Skeletal muscle satellite cell (primary cell): ENCODE measurements at regions not wholly inside any gene's neighbourhood (a gene's known extent, or its start where the extent isn't known, plus 50 kb on each side); places are given as distances from the start of the nearest gene placed in this dataset.

Source experiments
- H3K27me3 ChIP-seq: 2 replicates; pipeline ENCODE4 v1.7.0; 2013; ENCODE audit warnings: low read length; ENCODE audit not compliant: control insufficient read depth, insufficient read depth
- H3K36me3 ChIP-seq: 2 replicates; pipeline ENCODE4 v1.7.0; 2013; ENCODE audit warnings: mild to moderate bottlenecking, control low read depth, low read length; ENCODE audit not compliant: insufficient read depth
- H3K4me1 ChIP-seq: 2 replicates; pipeline ENCODE4 v1.7.0; 2013; ENCODE audit warnings: low read length; ENCODE audit not compliant: control insufficient read depth, insufficient read depth
- H3K4me2 ChIP-seq: 2 replicates; pipeline ENCODE4 v1.7.0; 2013; ENCODE audit warnings: mild to moderate bottlenecking, low read length
- H3K4me3 ChIP-seq: 2 replicates; pipeline ENCODE4 v1.7.0; 2013; ENCODE audit warnings: low read length
- H3K9ac ChIP-seq: 2 replicates; pipeline ENCODE4 v1.7.0; 2013; ENCODE audit warnings: mild to moderate bottlenecking, low read depth, low read length, moderate library complexity
- H3K9me3 ChIP-seq: replicated peaks from 2 replicates; pipeline ENCODE4 v1.7.0; 2013; ENCODE audit warnings: mild to moderate bottlenecking, control low read depth, low read length

GRCh38 chr1:82400521-82400920, 599.8 kb downstream of the ADGRL2 start:
- Histone ChIP-seq H3K27me3 (no peaks in the 10 kb centered on the region), H3K9me3 (no peaks in the 10 kb centered on the region), H3K4me2 (no peak overlapping the region), H3K36me3 (no peaks in the 10 kb centered on the region), H3K4me3 (no peak overlapping the region), H3K9ac (no peak overlapping the region), H3K4me1 (no peaks in the 10 kb centered on the region)

GRCh38 chr1:82399093-82399492, 598.4 kb downstream of the ADGRL2 start:
- Histone ChIP-seq H3K27me3 (no peaks in the 10 kb centered on the region), H3K9me3 (no peaks in the 10 kb centered on the region), H3K4me3 (no peak overlapping the region), H3K4me2 (no peak overlapping the region), H3K4me1 (no peaks in the 10 kb centered on the region), H3K9ac (no peak overlapping the region), H3K36me3 (no peaks in the 10 kb centered on the region)

- Histone ChIP-seq H3K4me3 (no peak overlapping the region), H3K4me1 (no peaks in the 10 kb centered on the region), H3K9me3 (no peaks in the 10 kb centered on the region), H3K27me3 (no peaks in the 10 kb centered on the region), H3K9ac (no peak overlapping the region), H3K36me3 (no peaks in the 10 kb centered on the region), H3K4me2 (no peak overlapping the region)
Observed at GRCh38 chr1:82398357-82398756, 597.6 kb downstream of the ADGRL2 start.

- Histone ChIP-seq H3K9me3 (no peaks in the 10 kb centered on the region), H3K36me3 (no peaks in the 10 kb centered on the region), H3K4me2 (no peak overlapping the region), H3K27me3 (no peaks in the 10 kb centered on the region), H3K9ac (no peak overlapping the region), H3K4me1 (no peaks in the 10 kb centered on the region), H3K4me3 (no peak overlapping the region)
Observed at GRCh38 chr1:82395440-82395839, 594.7 kb downstream of the ADGRL2 start.

- no peak overlapping the region for H3K4me3 ChIP-seq
- no peaks in the 10 kb centered on the region for H3K36me3 ChIP-seq
- no peaks in the 10 kb centered on the region for H3K27me3 ChIP-seq
- H3K9me3 ChIP-seq: no peaks in the 10 kb centered on the region
- no peak overlapping the region for H3K9ac ChIP-seq
- no peaks in the 10 kb centered on the region for H3K4me1 ChIP-seq
- no peak overlapping the region for H3K4me2 ChIP-seq
Observed at GRCh38 chr1:82392946-82393345, 592.2 kb downstream of the ADGRL2 start.

GRCh38 chr1:82392513-82392912, 591.8 kb downstream of the ADGRL2 start:
- no peak overlapping the region for H3K4me2 ChIP-seq
- no peaks in the 10 kb centered on the region for H3K27me3 ChIP-seq
- H3K4me1 ChIP-seq: no peaks in the 10 kb centered on the region
- H3K9me3 ChIP-seq: no peaks in the 10 kb centered on the region
- H3K9ac ChIP-seq: no peak overlapping the region
- no peak overlapping the region for H3K4me3 ChIP-seq
- H3K36me3 ChIP-seq: no peaks in the 10 kb centered on the region

GRCh38 chr1:82391712-82392111, 591.0 kb downstream of the ADGRL2 start:
- H3K36me3 ChIP-seq: no peaks in the 10 kb centered on the region
- H3K9me3 ChIP-seq: no peaks in the 10 kb centered on the region
- H3K4me3 ChIP-seq: no peak overlapping the region
- no peaks in the 10 kb centered on the region for H3K4me1 ChIP-seq
- no peak overlapping the region for H3K4me2 ChIP-seq
- H3K9ac ChIP-seq: no peak overlapping the region
- H3K27me3 ChIP-seq: no peaks in the 10 kb centered on the region

DNA sequence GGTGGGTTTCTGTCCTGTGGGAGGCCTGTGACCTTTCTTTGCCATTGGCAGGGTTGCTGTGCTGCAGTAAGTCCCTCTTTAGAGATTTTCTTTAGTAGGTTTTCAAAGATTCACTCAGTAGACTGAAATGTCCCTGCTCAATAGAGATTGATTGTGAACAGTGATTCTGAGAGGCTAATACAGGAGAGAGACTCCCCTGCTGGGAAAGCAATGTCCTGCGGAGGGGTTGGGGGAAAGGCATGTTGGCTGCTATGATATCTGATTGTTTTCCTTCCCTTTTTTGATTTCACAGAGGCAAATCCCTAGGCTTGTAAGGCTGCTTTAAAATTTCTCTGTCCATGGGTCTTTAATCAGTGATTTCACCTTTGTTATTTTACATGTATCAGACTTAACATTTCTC, 589.9 kb downstream of the ADGRL2 start:
- H3K27me3 ChIP-seq: no peaks in the 10 kb centered on the region
- no peaks in the 10 kb centered on the region for H3K4me1 ChIP-seq

GRCh38 chr1:82388679-82389078, 587.9 kb downstream of the ADGRL2 start:
- Histone ChIP-seq H3K4me2 (no peak overlapping the region), H3K9ac (no peak overlapping the region), H3K4me3 (no peak overlapping the region), H3K4me1 (no peaks in the 10 kb centered on the region), H3K9me3 (no peaks in the 10 kb centered on the region), H3K27me3 (no peaks in the 10 kb centered on the region), H3K36me3 (no peaks in the 10 kb centered on the region)

More for the DNA sequence above, 589.9 kb downstream of the ADGRL2 start:
- no peaks in the 10 kb centered on the region for H3K36me3 ChIP-seq
- H3K9ac ChIP-seq: no peak overlapping the region
- H3K4me2 ChIP-seq: no peak overlapping the region
- no peaks in the 10 kb centered on the region for H3K9me3 ChIP-seq
- H3K4me3 ChIP-seq: no peak overlapping the region

DNA sequence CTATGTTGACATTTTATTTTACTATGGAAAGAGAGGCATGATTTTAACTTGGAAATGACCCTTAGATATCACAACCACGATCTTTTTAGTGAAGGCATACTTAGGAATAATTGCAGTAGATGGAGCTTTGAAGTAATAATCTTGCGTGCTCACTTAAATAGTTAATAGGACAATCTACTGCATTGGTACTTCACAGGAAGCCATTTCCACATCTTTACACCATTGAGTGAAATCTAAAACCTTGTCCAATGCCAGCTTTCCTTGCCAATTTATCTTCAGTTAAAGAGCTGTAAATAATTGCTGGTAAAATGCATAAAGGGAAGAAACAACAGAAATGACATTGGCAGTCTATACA, 586.3 kb downstream of the ADGRL2 start:
- Histone ChIP-seq H3K36me3 (no peaks in the 10 kb centered on the region), H3K4me3 (no peak overlapping the region), H3K9ac (no peak overlapping the region), H3K4me2 (no peak overlapping the region), H3K27me3 (no peaks in the 10 kb centered on the region), H3K9me3 (no peaks in the 10 kb centered on the region), H3K4me1 (no peaks in the 10 kb centered on the region)

GRCh38 chr1:82386365-82387011, 585.8 kb downstream of the ADGRL2 start:
- Histone ChIP-seq H3K36me3 (no peaks in the 10 kb centered on the region), H3K27me3 (no peaks in the 10 kb centered on the region), H3K9ac (no peak overlapping the region), H3K4me3 (no peak overlapping the region), H3K9me3 (no peaks in the 10 kb centered on the region), H3K4me2 (no peak overlapping the region), H3K4me1 (no peaks in the 10 kb centered on the region)

DNA sequence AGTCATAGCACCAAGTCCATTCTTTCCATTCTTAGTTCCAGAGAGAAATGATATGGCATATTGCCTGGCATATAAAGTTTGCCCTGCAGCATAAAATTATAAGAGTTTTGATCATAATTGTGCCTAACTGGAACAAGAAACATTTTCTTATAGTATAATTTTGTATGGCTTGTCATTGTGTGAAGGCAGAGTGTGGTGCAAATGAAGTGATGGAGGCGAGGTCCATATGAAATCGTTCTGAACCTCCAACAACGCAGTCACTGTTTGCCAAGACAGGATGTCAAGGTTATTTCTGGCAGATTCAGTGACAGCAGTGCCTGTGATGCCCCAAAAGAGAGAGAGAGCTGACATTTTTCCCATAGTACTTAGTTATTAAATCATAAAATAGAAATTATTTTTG, 584.0 kb downstream of the ADGRL2 start:
- no peak overlapping the region for H3K4me2 ChIP-seq
- no peaks in the 10 kb centered on the region for H3K27me3 ChIP-seq
- H3K4me3 ChIP-seq: no peak overlapping the region
- no peaks in the 10 kb centered on the region for H3K36me3 ChIP-seq
- H3K9me3 ChIP-seq: no peaks in the 10 kb centered on the region
- H3K9ac ChIP-seq: no peak overlapping the region
- H3K4me1 ChIP-seq: no peaks in the 10 kb centered on the region
